Mucosa of descending colon (tissue), 3 donors: ENCODE measurements at regions not wholly inside any gene's neighbourhood (a gene's known extent, or its start where the extent isn't known, plus 50 kb on each side); places are given as distances from the start of the nearest gene placed in this dataset.

Experiments used
- ATAC-seq: fragments of 200-7000 bp; cut with Tn5 transposase; one replicate; pipeline ENCODE4 v1.9.1; 2020; ENCODE audit warnings: mild to moderate bottlenecking, moderate library complexity
- DNase-seq, 3 donors: peaks; one replicate each; pipeline ENCODE4 v3.0.0-alpha.2; 2020
- H3K36me3 ChIP-seq: fragments of 200-600 bp; one replicate; pipeline ENCODE4 v1.8.0; 2021; ENCODE audit warnings: low read depth, mild to moderate bottlenecking
- H3K4me1 ChIP-seq: fragments of 200-600 bp; one replicate; pipeline ENCODE4 v1.8.0; 2021; ENCODE audit warnings: low read depth, mild to moderate bottlenecking
- H3K4me3 ChIP-seq: fragments of 200-600 bp; one replicate; pipeline ENCODE4 v1.8.0; 2021; ENCODE audit warnings: mild to moderate bottlenecking
- H3K9me3 ChIP-seq: fragments of 200-600 bp; one replicate; pipeline ENCODE4 v1.8.0; 2021; ENCODE audit warnings: mild to moderate bottlenecking
- intact Hi-C, 2 donors: fragments of 100-400 bp; cut with DNase I in 1 of 2; cut with micrococcal nuclease in 1 of 2; formaldehyde crosslinking; loops; one replicate each; pipeline versions ENCODE4 v1.11.0 to v1.11.1; 2022; cut with DNase I, micrococcal nuclease
- TF ChIP-seq, protein P1 (sequence below): fragments of 200-600 bp; IDR thresholded peaks from one replicate; pipeline ENCODE4 v1.8.0; 2022; ENCODE audit warnings: antibody characterized with exemption, mild to moderate bottlenecking
- donor health status: DM: no; HTN: no; CAD: no; lungs with moderate emphysema.
- donor health status: DM: no; HTN: no; CAD: no.
- donor health status: DM: no; HTN: yes; CAD: no.

DNA sequence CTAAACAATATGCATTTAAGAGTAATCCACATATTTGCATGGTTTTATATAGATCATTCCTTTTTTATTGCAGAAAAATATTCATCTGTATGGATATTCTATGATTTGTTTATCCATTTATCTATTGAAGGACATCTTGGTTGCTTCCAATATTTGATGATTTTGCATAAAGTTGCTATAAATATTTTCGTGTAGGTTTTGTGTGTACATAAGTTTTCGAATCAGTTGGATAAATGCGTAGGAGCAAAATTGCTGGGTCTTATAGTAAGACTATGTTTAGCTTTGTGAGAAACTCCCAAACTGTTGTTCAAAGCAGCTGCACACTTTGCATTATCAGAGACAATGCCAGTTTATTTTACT is 971.2 kb downstream of the DIPK2A start:
- ATAC-seq = no peak
- no peaks in the 10 kb centered on the region for H3K9me3 ChIP-seq
- DNase-seq = no peak
- H3K36me3 ChIP-seq = no peaks in the 10 kb centered on the region
- TF ChIP-seq, protein P1, sequence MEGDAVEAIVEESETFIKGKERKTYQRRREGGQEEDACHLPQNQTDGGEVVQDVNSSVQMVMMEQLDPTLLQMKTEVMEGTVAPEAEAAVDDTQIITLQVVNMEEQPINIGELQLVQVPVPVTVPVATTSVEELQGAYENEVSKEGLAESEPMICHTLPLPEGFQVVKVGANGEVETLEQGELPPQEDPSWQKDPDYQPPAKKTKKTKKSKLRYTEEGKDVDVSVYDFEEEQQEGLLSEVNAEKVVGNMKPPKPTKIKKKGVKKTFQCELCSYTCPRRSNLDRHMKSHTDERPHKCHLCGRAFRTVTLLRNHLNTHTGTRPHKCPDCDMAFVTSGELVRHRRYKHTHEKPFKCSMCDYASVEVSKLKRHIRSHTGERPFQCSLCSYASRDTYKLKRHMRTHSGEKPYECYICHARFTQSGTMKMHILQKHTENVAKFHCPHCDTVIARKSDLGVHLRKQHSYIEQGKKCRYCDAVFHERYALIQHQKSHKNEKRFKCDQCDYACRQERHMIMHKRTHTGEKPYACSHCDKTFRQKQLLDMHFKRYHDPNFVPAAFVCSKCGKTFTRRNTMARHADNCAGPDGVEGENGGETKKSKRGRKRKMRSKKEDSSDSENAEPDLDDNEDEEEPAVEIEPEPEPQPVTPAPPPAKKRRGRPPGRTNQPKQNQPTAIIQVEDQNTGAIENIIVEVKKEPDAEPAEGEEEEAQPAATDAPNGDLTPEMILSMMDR = no peak
- intact Hi-C loops = no loop called here
- no peaks in the 10 kb centered on the region for H3K4me1 ChIP-seq
- H3K4me3 ChIP-seq = no peak overlapping the region

DNA sequence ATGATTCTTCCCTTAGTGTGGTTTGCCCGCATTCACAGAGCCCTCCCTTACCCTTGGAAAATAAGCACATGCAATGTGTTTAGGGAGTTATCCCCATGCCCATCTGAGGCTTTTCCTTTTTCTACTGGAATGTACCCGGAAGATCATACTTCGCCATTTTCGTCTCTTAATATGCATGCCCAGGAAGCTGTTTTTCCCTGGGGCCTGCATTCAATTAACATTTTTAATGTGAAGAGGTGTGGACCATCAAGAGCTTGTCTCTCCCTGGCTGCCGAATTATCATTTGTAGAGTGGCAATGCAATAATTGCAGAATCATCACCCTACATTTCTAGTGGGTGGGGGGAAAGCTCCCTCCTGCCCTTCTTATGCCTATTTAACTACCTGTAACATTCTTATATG is 976.3 kb downstream of the DIPK2A start:
- no peaks in the 10 kb centered on the region for H3K4me1 ChIP-seq
- intact Hi-C loops = no loop called here
- DNase-seq (no peak), ATAC-seq (no peak)
- no peaks in the 10 kb centered on the region for H3K36me3 ChIP-seq
- TF ChIP-seq, protein P1 = no peak
- H3K9me3 ChIP-seq = no peaks in the 10 kb centered on the region
- H3K4me3 ChIP-seq = no peak overlapping the region

DNA sequence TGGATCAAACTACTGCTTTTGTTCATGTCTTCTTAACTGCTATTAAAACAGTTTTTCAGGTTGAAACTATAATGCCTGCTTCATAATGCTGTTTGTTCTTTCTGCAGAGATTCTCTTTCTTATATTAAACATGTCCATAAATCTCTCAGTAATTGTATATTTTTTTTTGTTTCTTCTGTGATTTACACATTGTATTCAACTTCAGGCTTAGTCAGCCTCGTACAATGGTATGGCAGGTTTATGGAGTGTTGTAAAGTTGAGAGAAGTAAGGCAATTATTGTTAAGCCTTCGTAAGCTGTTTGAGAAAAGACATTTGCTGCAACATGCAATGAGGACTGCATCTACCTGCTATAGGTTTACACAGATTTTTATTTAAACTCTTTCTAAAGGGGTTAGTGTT is 977.1 kb downstream of the DIPK2A start:
- Histone ChIP-seq H3K4me1 (no peaks in the 10 kb centered on the region), H3K4me3 (no peak overlapping the region), H3K36me3 (no peaks in the 10 kb centered on the region), H3K9me3 (no peaks in the 10 kb centered on the region)
- DNase-seq (no peak), ATAC-seq (no peak)
- intact Hi-C loops = no loop called here
- TF ChIP-seq, protein P1 = no peak

DNA sequence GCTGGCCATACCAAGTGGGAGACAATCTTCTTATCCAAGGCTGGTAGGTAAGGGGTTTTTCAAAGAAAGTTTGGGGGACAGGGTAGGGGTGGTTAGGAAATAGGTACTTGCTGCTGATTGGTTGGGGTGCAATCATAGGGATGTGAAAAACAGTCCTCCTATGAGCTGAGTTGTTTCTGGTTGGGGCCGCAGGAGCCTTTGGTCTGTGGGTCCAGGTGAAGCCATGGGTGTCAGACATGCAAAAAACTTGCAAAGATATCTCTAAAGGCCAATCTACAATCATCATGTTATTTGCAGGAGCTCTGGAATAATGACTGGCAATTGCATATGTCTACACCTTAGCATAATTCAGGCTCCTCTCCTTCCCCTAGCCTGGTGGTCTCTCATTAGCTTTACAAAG is 982.3 kb downstream of the DIPK2A start:
- Histone ChIP-seq H3K4me1 (no peaks in the 10 kb centered on the region), H3K36me3 (no peaks in the 10 kb centered on the region), H3K4me3 (no peak overlapping the region), H3K9me3 (no peaks in the 10 kb centered on the region)
- TF ChIP-seq, protein P1 = no peak
- DNase-seq (no peak), ATAC-seq (no peak)
- intact Hi-C loops = no loop called here

DNA sequence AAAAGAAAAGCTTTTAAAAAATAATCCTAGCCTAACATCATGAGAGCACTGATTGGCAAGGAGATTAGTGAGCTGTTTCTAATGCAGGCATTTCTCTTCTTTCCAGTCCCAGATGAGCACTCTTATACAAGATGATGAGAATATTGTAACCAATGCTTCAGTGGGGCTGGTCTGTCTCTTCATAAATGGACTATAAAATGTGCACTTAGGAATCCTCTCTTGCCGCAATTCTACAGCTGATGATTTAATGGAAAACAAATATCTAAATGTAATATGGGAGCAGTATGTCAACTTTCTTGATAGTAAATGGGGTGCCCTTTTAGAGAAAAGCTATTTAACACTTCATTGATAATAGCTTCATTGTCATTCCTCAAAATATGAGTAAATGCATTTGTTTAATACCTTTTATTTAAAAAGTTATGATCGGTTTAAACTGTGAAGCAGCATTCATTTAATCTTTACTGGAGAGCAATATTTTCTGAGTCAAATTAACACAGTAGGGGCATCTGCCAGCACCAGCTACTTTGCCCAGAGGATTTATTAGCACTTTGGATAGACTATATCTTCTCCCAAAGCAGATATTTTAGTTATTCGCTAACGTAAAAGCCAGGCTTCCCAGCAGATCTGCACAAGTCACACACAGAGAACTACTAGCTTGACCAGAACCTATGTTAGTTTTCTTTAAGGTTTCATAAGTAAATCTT is 985.9 kb downstream of the DIPK2A start:
- ATAC-seq (no peak), DNase-seq (no peak)
- no peak overlapping the region for H3K4me3 ChIP-seq
- no peaks in the 10 kb centered on the region for H3K9me3 ChIP-seq
- TF ChIP-seq, protein P1 = no peak
- H3K4me1 ChIP-seq = no peaks in the 10 kb centered on the region
- intact Hi-C loops = no loop called here
- no peaks in the 10 kb centered on the region for H3K36me3 ChIP-seq

DNA sequence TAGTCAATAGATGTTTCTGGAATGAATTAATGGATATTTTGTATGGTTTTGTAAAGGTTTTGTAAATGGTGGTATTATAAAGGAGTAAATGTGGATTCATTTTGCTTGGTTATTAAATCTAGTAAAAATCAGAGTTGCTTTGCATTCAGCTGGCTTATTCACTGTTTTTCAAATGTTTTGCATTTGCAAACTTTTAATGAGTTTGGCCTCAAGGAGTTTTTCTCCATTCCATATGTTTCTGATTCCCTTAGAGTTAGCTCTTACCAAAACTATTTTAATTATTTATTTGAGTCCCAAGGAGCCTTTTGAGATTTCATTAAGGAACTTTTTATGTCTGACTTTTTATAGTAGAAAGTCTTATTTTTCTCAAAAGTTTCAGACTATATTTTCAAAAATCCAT is 992.2 kb downstream of the DIPK2A start:
- ATAC-seq = no peak
- no peaks in the 10 kb centered on the region for H3K36me3 ChIP-seq
- intact Hi-C loops = no loop called here
- no peaks in the 10 kb centered on the region for H3K4me1 ChIP-seq
- no peak for DNase-seq
- TF ChIP-seq, protein P1 = no peak
- no peak overlapping the region for H3K4me3 ChIP-seq
- no peaks in the 10 kb centered on the region for H3K9me3 ChIP-seq
